ENCODE measurements at regions not wholly inside any gene's neighbourhood (a gene's known extent, or its start where the extent isn't known, plus 50 kb on each side); places are given as distances from the start of the nearest gene placed in this dataset.

DNA sequence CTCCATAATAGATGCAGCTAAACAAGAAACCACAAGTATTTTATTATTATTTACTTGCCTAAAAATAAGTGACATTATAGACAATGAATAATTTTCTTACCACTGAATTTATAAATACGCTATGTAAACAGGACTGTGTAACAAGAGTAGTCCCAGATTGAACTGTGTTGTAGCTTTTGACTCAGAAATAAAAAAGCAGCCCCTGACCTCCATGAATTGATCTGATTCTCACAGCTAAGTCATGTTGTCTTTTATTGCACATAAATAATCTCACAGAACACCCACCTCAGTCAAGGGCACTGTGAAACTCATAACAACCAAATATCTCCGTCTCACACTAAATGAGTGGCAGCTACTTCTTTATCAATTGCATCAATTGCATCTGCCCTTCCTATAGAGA, 171.6 kb downstream of the TMX3 start:
- TF ChIP-seq EZH2phosphoT487 (IDR thresholded peaks at IDR 0.05; ENCODE audit: borderline replicate concordance) = no peak
- TF ChIP-seq, protein P1, sequence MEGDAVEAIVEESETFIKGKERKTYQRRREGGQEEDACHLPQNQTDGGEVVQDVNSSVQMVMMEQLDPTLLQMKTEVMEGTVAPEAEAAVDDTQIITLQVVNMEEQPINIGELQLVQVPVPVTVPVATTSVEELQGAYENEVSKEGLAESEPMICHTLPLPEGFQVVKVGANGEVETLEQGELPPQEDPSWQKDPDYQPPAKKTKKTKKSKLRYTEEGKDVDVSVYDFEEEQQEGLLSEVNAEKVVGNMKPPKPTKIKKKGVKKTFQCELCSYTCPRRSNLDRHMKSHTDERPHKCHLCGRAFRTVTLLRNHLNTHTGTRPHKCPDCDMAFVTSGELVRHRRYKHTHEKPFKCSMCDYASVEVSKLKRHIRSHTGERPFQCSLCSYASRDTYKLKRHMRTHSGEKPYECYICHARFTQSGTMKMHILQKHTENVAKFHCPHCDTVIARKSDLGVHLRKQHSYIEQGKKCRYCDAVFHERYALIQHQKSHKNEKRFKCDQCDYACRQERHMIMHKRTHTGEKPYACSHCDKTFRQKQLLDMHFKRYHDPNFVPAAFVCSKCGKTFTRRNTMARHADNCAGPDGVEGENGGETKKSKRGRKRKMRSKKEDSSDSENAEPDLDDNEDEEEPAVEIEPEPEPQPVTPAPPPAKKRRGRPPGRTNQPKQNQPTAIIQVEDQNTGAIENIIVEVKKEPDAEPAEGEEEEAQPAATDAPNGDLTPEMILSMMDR (conservative IDR thresholded peaks at IDR 0.05; ENCODE audit: low read length) = no peak
- H3K9me3 ChIP-seq (ENCODE audit: insufficient read depth, low read depth, low read length) = no peaks in the 10 kb centered on the region
- H3K36me3 ChIP-seq (ENCODE audit: insufficient read depth, low read length) = no peaks in the 10 kb centered on the region

DNA sequence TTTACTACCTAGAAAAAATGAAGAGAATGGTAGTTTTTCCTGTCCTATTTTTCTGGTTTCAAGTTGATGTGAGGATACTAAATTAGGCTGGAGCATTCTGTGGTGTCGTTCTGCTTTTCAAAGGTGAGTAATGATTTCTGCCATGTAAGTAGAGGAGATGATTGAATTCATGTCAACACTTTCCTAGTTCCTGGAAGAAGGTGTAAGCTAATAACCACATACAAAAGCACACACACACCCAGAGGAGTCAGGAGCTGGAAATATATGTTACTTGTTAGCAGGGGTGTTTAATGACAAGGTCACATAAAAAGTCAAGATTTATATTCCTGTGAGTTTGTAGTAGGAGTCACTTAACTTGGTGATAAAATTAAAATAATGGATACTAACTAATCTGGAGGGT, 172.1 kb downstream of the TMX3 start:
- no peak overlapping the region for H3K9ac ChIP-seq (ENCODE audit: low read depth, low read length, poor library complexity, severe bottlenecking)
- TF ChIP-seq, protein P1 (conservative IDR thresholded peaks at IDR 0.05; ENCODE audit: low read length) = no peak
- TF ChIP-seq EZH2phosphoT487 (IDR thresholded peaks at IDR 0.05; ENCODE audit: borderline replicate concordance) = no peak
- H2AFZ ChIP-seq (ENCODE audit: low read length) = no peak overlapping the region
- H3F3A ChIP-seq (ENCODE audit: low read depth) = no peaks in the 10 kb centered on the region
- no peaks in the 10 kb centered on the region for H3K9me3 ChIP-seq (ENCODE audit: insufficient read depth, low read depth, low read length)
- no peaks in the 10 kb centered on the region for H4K20me1 ChIP-seq (ENCODE audit: insufficient read depth, low read length, poor library complexity, severe bottlenecking)
- H3K4me3 ChIP-seq (ENCODE audit: low read length, poor library complexity, severe bottlenecking) = no peak overlapping the region
- no peak overlapping the region for H3K4me2 ChIP-seq (ENCODE audit: low read depth, low read length, poor library complexity, severe bottlenecking)
- H3K9me2 ChIP-seq (replicated peaks; ENCODE audit: low read depth, low read length) = no peaks in the 10 kb centered on the region
- no peaks in the 10 kb centered on the region for H3K36me3 ChIP-seq (ENCODE audit: insufficient read depth, low read length)
- H3K4me1 ChIP-seq (ENCODE audit: insufficient read depth, low read length, poor library complexity, severe bottlenecking) = no peaks in the 10 kb centered on the region
- H3K79me2 ChIP-seq (ENCODE audit: insufficient read depth, low read length) = no peaks in the 10 kb centered on the region
- H3K27me3 ChIP-seq (ENCODE audit: insufficient read depth, low read length, poor library complexity, severe bottlenecking) = no peaks in the 10 kb centered on the region

More for the DNA sequence above, 171.6 kb downstream of the TMX3 start:
- H3F3A ChIP-seq (ENCODE audit: low read depth) = no peaks in the 10 kb centered on the region
- H2AFZ ChIP-seq (ENCODE audit: low read length) = no peak overlapping the region
- H3K27me3 ChIP-seq (ENCODE audit: insufficient read depth, low read length, poor library complexity, severe bottlenecking) = no peaks in the 10 kb centered on the region
- H3K9ac ChIP-seq (ENCODE audit: low read depth, low read length, poor library complexity, severe bottlenecking) = no peak overlapping the region
- H4K20me1 ChIP-seq (ENCODE audit: insufficient read depth, low read length, poor library complexity, severe bottlenecking) = no peaks in the 10 kb centered on the region
- no peak overlapping the region for H3K4me2 ChIP-seq (ENCODE audit: low read depth, low read length, poor library complexity, severe bottlenecking)
- H3K4me1 ChIP-seq (ENCODE audit: insufficient read depth, low read length, poor library complexity, severe bottlenecking) = no peaks in the 10 kb centered on the region
- H3K4me3 ChIP-seq (ENCODE audit: low read length, poor library complexity, severe bottlenecking) = no peak overlapping the region
- H3K79me2 ChIP-seq (ENCODE audit: insufficient read depth, low read length) = no peaks in the 10 kb centered on the region
- no peaks in the 10 kb centered on the region for H3K9me2 ChIP-seq (replicated peaks; ENCODE audit: low read depth, low read length)

DNA sequence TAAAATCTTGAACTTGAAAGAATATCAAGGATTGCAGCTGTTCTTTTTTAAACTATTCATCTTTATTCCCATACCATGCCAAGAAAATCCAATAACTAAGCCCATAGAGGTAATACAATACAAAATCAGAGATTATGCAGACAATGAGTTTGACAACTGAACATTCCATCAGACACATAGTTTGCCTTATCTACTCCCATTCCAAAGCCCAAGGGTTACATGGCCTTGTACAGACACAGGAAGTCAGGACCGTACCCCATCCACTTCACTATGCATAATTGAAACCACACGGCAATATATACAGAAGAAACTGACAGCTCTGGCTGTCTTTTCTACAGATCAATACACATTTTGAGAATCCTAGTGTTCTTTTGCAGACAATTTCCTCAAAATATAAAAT, 181.3 kb downstream of the TMX3 start:
- H3K9me3 ChIP-seq (ENCODE audit: insufficient read depth, low read depth, low read length) = no peaks in the 10 kb centered on the region

More for the DNA sequence above, 181.3 kb downstream of the TMX3 start:
- Histone ChIP-seq H2AFZ (ENCODE audit: low read length) (no peak overlapping the region), H3K79me2 (ENCODE audit: insufficient read depth, low read length) (no peaks in the 10 kb centered on the region), H3K4me2 (ENCODE audit: low read depth, low read length, poor library complexity, severe bottlenecking) (no peak overlapping the region), H3K27me3 (ENCODE audit: insufficient read depth, low read length, poor library complexity, severe bottlenecking) (no peaks in the 10 kb centered on the region), H3K9ac (ENCODE audit: low read depth, low read length, poor library complexity, severe bottlenecking) (no peak overlapping the region), H3F3A (ENCODE audit: low read depth) (no peaks in the 10 kb centered on the region), H3K4me1 (ENCODE audit: insufficient read depth, low read length, poor library complexity, severe bottlenecking) (no peaks in the 10 kb centered on the region), H3K4me3 (ENCODE audit: low read length, poor library complexity, severe bottlenecking) (no peak overlapping the region), H4K20me1 (ENCODE audit: insufficient read depth, low read length, poor library complexity, severe bottlenecking) (no peaks in the 10 kb centered on the region), H3K36me3 (ENCODE audit: insufficient read depth, low read length) (no peaks in the 10 kb centered on the region), H3K9me2 (replicated peaks; ENCODE audit: low read depth, low read length) (no peaks in the 10 kb centered on the region)
- TF ChIP-seq EZH2phosphoT487 (IDR thresholded peaks at IDR 0.05; ENCODE audit: borderline replicate concordance) = no peak
- TF ChIP-seq, protein P1 (conservative IDR thresholded peaks at IDR 0.05; ENCODE audit: low read length) = no peak
